Stimulated activated CD8-positive, alpha-beta memory T cell treated with anti-CD3 and anti-CD28 coated beads, Interleukin-12 subunit alpha, Interleukin-12 subunit beta, amount 100 ng/mL, for 4 hours (primary cell): ENCODE measurements at regions not wholly inside any gene's neighbourhood (a gene's known extent, or its start where the extent isn't known, plus 50 kb on each side); places are given as distances from the start of the nearest gene placed in this dataset.

ENCODE experiments used
- DNase-seq: peaks from one replicate; pipeline ENCODE4 v3.0.0-alpha.2; 2020; ENCODE audit warnings: low read depth

- DNase-seq: no peak
These were observed 65.3 kb upstream of the CRHR1 start for GRCh38 chr17:45718791-45719190.

GRCh38 chr17:45719335-45720071 lies 64.6 kb upstream of the CRHR1 start:
- no peak for DNase-seq

GRCh38 chr17:45720386-45720785 lies 63.7 kb upstream of the CRHR1 start:
- no peak for DNase-seq

GRCh38 chr17:45722161-45722560 lies 62.0 kb upstream of the CRHR1 start:
- no peak for DNase-seq

GRCh38 chr17:45729294-45729907 lies 54.7 kb upstream of the CRHR1 start:
- no peak for DNase-seq

- DNase-seq: no peak
These were observed 53.9 kb upstream of the CRHR1 start for GRCh38 chr17:45730192-45730591.

- no peak for DNase-seq
These were observed 52.7 kb upstream of the CRHR1 start for GRCh38 chr17:45731459-45731858.

- no peak for DNase-seq
These were observed 51.1 kb upstream of the CRHR1 start for GRCh38 chr17:45732926-45733505.

GRCh38 chr17:45733781-45734180 lies 50.3 kb upstream of the CRHR1 start:
- no peak for DNase-seq
